GM19452 (cell line): ENCODE measurements at regions not wholly inside any gene's neighbourhood (a gene's known extent, or its start where the extent isn't known, plus 50 kb on each side); places are given as distances from the start of the nearest gene placed in this dataset.
"Not testable (repeated sequence)": the region's sequence is repeated elsewhere in the genome, so short reads cannot be mapped to it uniquely, and the experiment has no call there.

Source experiments
- ATAC-seq: cut with Tn5 transposase; IDR thresholded peaks from one replicate; pipeline ENCODE4 v1.9.1; 2021; ENCODE audit not compliant: unreplicated experiment

GRCh38 chr4:65007841-65008439 is 598.7 kb upstream of the TECRL start:
- no peak for ATAC-seq

- ATAC-seq, result no peak
Measured at GRCh38 chr4:64975177-64975576, 565.9 kb upstream of the TECRL start.

DNA sequence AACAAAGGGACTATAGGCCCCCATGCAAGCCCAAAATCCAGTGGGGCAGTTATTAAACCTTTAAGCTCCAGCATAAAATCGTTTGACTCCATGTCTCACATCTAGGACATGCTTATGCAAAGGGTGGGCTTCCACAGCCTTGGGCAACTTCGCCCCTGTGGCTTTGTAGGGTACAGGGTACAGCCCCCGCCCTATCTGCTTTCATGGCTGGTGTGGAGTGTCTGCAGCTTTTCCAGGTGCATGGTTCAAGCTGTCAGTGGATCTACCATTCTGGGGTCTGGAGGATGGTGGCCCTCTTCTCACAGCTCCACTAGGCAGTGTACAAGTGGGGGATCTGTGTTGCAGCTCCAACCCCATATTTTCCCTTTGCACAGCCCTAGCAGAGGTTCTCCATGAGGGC is 559.8 kb upstream of the TECRL start:
- no peak for ATAC-seq

DNA sequence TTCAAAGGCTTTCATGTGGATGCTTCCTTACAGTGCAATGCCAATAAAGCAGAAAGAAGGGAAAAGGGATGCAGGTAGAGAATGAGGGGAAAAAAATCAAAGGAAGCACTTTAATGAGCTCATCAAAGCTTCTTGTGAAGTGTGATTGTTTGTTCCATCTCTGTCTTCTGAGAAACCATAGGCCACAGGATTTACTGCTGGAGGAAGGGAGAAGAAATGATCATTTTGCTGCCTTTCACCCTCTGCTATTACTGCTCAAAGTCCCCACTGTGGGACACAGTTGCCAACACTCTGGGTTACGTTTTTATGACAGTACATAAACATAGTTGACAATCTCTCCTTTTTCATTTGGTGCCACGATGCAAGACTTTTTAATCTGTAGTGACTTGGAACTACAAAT is 558.0 kb upstream of the TECRL start:
- ATAC-seq, result no peak

- no peak for ATAC-seq
Measured at GRCh38 chr4:64960516-64960915, 551.3 kb upstream of the TECRL start.

DNA sequence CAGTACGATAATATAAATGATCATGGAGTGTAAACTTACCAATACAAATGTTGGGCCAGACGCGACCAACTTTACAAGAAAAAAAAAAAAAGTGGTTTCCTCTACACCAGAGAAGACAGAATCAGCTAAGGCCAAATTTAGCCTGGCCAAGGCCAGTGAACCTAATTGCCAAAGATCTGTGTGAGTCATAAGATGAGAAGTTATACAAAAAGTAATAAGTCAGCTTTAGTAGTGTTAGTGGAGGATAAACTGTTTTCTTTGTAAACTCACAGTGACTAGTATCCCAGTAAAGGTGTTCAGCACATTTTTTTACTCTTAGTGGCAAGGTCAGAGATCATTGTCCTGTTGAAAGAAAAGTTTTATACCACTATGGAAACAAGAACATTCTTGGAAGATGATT is 531.4 kb upstream of the TECRL start:
- ATAC-seq, result no peak

DNA sequence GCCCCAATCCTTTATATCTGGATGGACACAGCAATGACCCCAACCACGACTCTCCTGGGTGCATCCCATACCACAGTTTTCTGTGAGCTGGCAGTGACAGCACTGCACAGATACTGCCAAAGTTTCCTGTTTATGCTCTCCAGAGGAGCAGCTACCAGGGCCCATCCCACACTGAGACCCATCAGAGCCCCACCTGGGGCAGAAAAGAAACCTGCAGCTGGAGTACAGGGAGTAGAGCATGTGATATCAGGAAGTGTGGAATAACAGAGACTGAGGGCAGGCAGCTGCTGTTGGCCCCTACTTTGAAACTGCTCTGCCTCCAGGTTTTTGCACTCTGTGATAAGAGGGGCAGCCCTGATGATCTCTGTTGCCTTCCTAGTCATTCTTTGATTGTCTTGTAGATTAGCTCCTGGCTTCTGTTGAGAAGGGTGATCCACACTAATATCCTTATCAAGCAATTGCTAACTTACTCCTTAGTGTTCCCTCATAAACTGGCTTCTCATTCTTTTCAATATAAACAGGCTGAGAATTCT is 526.3 kb upstream of the TECRL start:
- no peak for ATAC-seq

DNA sequence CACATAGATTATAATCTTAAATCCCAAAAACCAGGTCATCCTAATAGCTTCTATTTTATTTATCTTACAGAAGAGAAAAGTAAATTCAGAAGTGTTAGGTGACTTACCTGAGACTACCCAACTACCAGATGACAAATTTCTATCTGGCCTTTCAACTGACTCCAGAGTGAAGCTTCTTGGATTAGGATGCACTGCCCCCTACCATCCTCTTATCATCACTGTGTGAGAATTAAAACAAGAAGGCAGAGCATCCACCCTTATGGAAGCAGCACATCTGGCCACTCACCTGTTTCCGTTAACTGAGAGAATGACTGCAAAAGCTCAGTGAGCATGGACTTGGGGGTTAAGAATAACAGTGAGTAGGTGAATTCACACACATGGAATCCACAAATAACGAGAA is 502.6 kb upstream of the TECRL start:
- no peak for ATAC-seq

DNA sequence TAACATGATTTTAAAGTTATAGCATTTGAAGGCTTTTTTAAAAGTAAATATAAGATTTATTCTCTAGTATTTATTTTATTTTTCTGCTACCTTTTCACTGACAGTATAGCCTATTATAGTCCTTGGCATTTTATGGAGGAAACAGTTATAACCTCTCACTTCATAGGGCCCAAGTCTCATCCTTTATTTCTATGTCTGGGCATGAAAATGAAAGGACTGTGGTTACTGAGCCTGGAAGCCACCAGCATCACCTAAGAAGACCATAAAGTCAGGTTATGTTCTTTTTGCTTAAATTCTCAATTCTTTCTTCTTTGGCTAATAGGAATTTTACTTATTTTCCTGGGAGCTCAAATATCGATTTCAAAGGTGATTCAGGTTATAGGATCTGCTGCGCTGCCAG is 494.7 kb upstream of the TECRL start:
- ATAC-seq, result no peak

DNA sequence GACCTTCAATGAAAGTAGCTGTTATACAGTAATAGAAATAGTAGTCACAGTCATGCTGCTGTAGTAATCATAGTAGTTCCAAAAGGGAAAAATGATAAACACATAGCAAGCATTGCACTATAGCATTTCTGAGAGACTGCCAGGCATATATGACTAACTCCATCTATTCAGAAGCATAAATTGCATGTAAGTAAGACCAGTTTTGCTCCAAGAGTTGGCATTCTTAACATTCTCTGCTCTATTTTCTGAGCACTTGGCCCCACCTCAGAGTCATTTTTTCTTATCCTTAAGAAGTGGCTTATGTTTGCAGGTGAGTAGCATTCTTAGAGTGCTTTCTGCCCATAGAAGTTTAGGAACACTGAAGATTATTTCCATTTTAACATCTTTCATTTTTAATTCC is 490.3 kb upstream of the TECRL start:
- ATAC-seq, result no peak

DNA sequence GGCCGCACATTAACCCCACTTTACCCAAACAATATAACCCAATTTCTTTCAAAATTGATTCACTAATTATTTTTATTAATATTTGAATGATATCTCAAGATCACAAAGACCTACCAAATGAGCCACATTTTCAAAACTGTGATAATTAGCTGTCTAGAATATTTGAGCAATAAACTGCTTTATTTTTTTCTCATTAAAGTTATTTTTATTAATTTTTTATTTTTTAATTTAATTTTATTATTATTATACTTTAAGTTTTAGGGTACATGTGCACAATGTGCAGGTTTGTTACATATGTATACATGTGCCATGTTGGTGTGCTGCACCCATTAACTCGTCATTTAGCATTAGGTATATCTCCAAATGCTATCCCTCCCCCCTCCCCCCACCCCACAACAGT is 489.8 kb upstream of the TECRL start:
- ATAC-seq, result not testable (repeated sequence)

DNA sequence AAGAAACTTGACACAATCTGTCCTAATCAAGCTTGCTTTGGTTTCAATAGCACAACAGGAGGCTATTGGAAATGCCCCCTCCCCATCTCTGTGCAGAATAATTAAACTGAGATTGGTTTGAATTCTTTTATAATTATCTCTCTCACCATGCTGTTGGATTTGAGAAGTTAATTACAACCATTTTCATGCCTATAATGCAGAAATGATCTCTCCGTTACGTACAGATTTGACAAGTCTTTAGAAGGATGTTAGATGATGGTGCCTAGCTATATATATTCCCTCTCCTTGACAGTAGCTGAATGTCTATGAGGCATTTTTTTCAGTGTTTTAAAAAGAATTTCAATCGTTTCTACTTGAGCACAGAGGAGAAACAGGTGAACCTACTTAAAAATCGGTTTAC is 488.4 kb upstream of the TECRL start:
- ATAC-seq, result no peak

DNA sequence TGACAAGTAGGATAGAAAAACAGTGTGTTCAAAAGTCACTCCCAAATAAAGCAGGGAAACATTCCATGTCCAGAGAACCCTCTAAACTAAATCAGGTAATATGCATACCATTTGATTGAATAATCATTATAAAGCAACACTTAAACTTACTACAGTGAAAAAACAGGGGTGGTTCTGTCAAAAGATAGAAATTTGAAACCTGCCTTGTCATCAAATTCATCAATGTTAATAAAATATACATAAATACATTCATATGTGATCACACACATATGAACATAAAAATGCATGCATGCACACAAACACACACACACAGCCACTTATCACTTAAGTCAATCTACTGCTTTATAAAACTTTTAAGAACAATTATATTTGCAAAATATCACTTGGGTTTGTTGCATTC is 485.8 kb upstream of the TECRL start:
- no peak for ATAC-seq

DNA sequence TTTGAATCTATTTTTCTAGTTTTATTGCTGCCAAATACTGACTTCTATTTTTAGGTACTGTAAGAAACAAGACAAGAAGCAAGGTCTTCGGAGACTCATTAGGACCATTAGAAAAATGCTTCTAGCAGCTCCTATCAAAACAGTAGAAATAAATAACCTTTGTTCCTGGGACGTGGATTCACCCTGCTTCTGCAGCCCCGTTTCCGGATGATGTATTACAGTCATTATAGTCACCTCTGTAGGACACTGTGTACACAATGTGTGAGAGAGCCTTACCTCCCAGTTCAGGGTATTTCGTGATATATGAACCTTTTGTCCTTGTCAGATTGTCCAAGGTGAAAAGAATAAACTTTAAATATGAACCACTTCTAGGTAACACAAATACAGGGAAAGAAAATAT is 484.0 kb upstream of the TECRL start:
- no peak for ATAC-seq

- no peak for ATAC-seq
Measured at GRCh38 chr4:64889906-64890610, 480.8 kb upstream of the TECRL start.

DNA sequence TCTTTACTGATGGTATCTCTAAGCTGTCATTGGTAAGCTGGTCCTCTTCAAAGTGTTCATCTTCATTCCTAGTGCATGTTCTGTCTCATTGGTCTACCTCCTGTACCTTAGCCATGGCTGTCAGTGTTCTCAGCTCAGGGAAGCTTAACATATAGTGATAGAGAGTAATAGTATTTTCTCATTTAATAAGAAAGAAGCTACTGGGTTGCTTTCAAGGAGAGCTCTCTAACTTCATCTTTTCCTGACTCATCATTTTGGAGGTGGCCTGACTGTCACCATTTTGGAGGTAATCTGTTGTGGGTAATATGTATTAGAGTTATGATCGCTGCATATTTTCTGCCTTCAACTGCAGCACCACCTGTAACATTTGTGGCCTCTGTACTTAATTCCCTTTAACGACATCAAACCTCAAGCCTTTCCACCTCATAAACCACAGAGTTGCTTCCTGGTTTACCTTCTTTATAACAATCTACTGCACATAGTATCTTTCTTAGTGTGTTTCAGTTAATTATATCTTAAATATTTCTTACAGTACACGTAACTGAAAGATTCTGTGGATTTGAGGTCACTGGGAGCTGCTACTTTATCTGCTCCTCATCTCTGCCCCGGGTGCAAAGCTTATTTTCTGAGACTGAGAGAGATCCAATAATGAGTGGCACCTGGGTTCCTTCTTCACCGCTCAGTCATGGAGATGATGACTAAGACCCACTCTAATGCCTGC is 474.0 kb upstream of the TECRL start:
- no peak for ATAC-seq

DNA sequence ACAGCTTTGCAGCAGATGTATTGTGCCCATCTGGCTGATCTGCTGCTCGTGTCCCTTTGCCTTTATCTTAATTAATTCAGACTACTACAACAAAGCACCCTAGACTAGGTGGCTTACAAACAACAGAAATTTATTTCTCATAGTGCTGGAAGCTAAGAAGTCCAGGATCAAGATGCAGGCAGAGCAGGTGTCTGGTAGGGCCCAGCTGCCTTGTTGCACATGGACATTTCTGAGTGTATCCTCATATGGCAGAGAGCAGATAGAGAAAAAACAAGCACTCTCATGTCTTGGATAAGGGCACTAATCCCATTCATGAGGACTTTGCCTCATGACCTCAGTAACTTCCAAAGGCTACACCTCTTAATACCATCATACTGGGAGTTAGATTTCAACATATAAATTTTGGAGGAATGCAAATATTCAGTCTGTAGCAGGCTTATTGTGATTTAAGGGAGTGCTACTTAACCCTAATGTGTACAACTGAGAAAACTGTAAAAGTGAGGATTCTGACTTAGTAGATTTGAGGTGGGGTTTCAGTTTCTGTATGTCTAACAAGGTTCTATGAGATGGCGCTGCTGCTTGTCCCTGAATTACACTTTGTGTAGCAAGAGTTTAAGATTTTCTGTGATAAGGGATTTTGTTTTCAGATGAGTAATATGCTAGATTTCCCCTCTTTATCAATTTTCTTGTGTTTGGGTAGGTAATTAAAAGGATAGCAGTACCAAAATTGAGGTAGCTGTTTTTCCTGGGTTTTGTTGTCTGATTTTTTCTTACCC is 473.2 kb upstream of the TECRL start:
- no peak for ATAC-seq

GRCh38 chr4:64880557-64880956 is 471.3 kb upstream of the TECRL start:
- no peak for ATAC-seq

DNA sequence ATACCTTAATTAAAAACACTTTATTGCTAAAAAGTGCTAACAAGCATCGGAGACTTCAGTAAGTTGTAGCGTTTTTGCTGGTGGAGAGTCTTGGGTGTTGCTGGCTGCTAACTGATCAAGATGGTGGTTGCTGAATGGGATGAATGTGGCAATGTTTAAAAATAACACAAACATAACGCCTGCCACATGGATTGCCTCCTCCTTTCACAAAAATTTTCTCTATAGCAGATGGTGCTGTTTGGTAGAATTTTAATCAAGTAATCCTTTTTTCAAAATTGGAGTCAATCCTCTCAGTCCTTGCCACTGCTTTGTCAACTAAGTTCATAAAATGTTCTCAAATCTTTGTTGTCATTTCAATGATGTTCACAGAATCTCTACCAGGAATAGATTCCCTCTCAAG is 466.8 kb upstream of the TECRL start:
- ATAC-seq, result no peak

- no peak for ATAC-seq
Measured at GRCh38 chr4:64870558-64870957, 461.3 kb upstream of the TECRL start.

- ATAC-seq, result no peak
Measured at GRCh38 chr4:64857815-64858214, 448.6 kb upstream of the TECRL start.
